Frontal cortex (tissue), 3 donors: ENCODE measurements at regions not wholly inside any gene's neighbourhood (a gene's known extent, or its start where the extent isn't known, plus 50 kb on each side); places are given as distances from the start of the nearest gene placed in this dataset.
A peak's percentile ranks its signal among the peaks of the same experiment; 100 is the strongest.

Experiments used
- DNase-seq, 2 donors: peaks; one replicate each; pipeline ENCODE4 v3.0.0; 2012; ENCODE audit warnings: low spot score in 2 of 2
- FAIRE-seq: peaks from 2 replicates; lab custom pipeline; 2012; peaks lifted over from hg19 to GRCh38; lab: Jason Lieb, UNC
- donor health status: control.
- donor health status: control.
- donor health status: control.

DNA sequence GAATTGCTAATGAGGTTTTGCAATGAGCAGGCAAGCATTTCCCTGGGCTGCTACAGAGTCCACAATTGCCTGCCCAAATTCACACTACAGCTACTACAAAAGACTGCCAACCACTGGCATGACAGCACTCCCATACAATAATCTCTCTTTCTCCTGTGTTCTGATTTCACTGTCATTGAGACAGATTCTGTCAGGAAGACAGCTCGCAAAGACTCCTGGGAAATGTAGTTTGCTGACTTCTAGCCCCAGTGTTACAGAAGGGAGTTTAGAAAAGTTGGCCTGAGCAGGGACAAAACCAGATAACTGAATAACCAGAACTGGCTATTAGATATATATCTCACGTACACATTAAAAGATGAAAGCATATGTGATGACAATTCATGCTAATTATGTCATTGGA, 1231.3 kb upstream of the PRKX start:
- FAIRE-seq (no peak), DNase-seq (no peak)

DNA sequence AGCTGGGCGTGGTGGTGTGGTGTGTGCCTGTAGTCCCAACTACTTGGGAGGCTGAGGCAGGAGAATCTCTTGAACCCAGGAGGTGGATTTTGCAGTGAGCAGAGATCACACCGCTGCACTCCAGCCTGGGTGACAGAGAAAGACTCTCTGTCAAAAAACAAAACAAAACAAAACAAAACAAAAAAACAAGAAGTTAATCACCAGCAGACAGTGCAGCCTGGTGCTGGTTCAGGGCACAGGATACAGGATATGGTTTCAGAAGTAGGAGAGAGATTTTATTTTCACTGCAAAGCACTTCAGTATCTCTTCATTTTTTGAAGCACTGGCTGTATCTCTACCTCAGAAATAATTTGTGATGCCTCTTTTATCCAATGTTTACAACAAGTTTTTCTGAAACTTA, 1222.9 kb upstream of the PRKX start:
- FAIRE-seq (no peak), DNase-seq (no peak)

DNA sequence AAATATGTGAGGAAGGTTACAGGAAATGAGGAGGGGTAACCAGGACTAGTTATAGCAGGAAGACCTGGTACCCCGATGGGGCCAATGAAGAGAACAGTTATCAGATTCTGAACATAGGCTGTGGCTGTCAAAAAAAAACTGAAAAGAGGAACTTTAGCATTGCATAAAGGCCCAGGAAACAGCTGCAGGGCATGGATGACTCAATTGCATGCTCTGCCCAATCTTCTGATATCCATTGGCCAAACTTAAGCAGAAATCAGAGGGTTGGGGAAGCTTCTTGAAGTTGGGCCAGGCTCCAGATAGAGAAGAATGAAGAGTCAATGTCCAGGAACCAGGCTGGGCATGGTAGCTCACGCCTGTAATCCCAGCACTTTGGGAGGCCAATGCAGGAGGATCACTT, 1222.4 kb upstream of the PRKX start:
- FAIRE-seq, result no peak
- DNase-seq, result no peak

DNA sequence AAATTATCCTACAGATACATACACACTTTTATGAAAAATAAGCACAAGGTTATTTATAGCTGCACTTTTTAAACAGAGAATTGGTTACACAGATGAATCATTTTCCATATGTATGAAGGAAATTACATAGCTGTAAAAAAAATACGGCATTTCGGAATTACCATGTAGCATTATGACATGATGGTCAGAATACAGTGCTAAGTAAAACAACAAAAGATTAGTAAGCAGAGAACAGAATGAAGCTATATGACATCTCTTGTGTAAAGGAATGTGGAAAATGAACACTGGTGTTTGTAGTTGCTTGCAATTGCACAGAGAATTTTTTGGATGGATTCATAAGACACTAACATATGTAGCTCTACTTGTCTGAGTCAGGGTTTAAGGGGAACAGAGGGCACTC, 1222.0 kb upstream of the PRKX start:
- FAIRE-seq (no peak), DNase-seq (no peak)

DNA sequence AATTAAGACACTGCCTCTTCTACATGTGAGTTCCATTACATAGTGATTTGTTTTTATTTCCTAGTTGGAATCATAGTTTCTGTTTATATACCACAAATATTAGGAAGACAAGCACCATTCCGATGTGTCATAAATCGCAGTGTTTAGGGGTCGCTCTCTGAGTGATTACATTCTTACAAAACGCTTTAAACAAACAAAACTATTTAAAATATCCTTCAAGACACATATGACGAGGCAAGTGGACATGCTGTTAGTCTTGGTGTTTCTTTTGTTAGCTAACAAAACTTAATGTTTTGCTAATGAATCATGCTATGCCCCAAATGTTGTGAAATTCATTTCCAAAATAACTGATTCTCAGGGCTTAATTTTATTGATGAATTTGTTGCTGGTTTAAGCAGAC, 1219.3 kb upstream of the PRKX start:
- DNase-seq, result no peak
- no peak for FAIRE-seq

DNA sequence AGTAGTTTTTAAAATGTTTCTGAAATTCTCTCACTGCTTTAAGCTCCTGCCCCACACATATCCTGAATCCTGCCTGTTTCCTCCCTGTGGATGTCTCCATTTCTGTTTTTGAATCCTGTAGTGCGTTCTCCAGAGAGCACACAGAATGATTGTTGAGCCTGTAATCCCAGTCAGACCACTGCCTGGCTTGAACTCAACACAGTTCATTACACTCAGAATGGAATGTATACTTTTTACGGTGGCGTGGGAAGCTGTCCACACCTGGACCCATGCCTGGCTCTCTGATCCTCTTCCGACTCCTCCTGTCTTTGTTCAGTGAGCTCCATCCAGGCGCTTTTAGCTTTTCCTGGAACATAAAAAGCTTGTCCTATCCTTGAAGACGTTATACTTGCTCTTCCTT, 1217.0 kb upstream of the PRKX start:
- DNase-seq (no peak), FAIRE-seq (no peak)

DNA sequence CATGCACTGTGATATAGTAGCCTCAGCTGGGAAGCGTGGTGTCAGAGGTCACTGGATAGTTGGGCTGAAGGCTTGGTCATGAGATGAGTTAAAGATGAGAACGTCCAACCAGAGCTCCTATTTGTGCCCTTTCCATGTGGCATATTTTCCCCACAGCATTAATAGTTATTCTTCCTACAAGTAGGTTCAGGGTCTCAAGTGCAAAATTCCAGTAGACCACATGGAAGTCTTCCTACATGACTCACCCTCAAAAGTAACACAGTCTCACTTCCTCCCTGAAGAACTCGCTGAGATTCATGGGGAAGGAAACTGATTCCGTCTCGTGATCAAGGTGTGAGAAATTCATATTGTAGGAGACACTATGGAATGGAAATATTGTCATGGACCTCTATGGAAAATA, 1212.5 kb upstream of the PRKX start:
- DNase-seq, result no peak
- no peak for FAIRE-seq

DNA sequence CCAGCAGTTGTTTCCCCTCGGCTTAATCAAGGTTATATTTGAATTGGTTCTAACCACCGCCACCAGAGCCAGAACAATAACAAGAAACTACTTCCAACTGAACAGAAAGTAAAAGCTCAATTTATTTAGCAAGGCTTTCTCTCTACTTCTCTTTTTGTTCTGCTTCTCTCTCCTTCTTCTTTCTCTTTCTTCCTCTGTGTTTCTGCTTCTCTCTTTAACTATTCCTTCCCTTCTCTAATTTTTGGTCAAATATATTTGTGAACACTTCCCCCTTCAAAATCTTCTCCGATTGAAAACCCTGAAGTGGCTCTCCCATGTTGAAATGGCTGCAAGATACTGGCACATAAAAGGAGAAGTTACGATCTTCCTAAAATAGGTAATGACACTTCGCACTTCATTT, 1195.9 kb upstream of the PRKX start:
- DNase-seq (no peak), FAIRE-seq (no peak)

DNA sequence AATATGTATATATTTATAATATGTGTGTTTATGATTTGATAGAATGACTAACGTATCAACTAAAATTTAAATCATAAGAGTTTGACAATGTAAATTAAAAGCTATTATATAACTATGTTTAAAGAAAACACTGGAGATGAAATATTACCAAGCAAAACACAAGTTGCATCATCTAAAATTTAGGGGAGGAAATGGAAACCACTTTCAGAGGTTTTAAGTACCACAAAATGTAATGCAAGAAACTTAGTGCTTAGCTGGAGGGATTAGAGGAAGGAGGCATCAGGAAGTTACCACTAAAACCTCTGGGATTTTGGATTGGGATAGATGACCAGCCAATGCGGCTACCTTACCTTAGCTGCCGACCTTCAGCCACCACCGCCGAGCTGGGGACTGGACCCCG, 1192.1 kb upstream of the PRKX start:
- FAIRE-seq (no peak), DNase-seq (no peak)

DNA sequence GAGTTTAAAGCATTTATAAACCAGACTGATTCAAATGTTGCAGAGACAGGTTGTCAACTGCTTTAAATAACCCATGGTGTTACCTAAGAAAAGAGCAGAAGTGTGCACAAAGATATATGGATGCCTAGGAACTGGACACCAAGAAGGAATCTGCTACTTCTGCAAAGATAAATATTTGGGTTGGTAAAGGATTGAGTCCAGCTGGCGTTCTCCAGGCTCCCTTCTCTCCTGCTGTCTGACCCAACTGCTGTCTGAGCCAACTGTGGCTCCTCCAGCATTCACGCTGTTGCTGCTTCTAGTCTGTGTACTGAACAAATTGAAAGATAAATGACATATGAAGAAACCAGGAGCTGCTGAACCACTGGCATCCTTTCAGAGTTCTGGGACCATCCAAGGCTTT, 1167.8 kb upstream of the PRKX start:
- DNase-seq (no peak), FAIRE-seq (no peak)

DNA sequence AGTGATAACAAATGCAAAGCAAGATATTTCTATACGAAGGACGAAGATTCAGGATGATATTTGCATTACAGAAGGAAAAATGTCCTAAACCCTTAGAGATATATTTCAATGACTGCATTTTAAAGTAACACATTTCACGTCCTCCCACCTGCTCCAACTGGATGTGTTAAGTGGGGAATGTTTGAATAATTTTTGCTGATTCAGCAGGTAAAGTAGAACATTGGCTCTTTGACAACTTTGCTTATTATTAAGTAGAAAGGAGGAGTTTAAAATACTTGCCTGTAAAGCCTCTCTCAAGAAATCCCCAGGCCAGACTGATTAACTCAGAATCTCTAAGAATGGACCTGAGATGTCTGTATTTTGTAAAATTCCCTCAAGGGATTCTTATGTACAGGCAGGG, 1165.2 kb upstream of the PRKX start:
- no peak for DNase-seq

DNA sequence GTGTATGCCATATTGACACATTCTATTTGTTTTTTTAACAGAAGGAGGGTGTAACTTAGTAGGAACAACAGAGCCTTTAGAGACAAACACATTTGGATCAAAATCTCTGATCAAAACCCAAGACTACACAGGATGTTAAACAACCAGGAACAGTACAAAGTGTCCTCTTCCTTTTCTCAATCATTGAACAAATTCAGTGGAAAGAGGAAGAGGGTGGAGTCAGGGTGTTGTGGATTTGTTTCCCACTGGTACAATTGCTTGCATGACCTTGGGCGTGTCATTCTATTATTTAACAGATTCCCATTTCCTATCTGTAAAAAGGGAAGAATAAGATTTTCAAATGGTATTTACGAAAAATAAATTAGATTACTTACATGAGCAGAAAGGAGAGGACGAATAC, 1162.8 kb upstream of the PRKX start:
- DNase-seq (no peak), FAIRE-seq (no peak)

More for the DNA sequence above, 1165.2 kb upstream of the PRKX start:
- FAIRE-seq, result no peak

DNA sequence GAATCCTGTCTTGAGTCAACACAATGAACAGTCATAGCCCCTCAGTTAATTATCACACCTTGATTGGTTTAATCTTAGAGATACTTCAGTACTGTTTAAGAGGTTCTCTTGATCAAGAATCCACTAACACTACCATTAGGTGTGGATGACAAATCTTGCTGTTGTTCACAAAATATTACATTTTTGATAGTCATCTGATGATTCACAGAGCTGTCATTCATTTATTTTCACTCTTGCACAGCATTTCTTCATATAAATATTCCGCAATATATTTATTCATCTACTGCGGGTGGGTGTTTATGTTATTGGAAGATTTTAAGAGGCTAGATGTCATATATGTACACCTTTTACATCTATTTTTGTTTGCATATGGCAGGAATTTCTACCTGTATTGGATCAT, 1138.1 kb upstream of the PRKX start:
- FAIRE-seq, result no peak
- DNase-seq, result no peak

DNA sequence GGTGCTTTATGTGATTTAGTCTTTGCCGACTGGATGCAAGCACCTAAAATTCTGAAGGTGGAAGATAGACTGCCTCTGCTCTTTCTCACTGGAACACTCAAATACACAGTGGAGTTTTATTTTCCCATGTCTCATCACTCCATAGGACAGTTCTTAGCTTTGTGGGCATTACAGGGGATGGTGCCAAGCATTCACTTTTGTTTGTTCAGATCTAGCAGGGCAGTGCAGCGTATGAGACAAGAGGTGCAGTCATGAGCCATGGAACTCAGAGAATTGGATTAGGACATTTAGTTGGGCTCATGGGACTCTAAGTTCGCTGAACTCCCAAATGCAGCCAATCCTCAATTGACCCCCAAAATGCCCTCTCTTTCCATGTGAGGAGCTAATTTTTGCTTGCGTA, 1136.9 kb upstream of the PRKX start:
- FAIRE-seq, result no peak
- DNase-seq, result peak in 1 of 2 donors; percentile 2

DNA sequence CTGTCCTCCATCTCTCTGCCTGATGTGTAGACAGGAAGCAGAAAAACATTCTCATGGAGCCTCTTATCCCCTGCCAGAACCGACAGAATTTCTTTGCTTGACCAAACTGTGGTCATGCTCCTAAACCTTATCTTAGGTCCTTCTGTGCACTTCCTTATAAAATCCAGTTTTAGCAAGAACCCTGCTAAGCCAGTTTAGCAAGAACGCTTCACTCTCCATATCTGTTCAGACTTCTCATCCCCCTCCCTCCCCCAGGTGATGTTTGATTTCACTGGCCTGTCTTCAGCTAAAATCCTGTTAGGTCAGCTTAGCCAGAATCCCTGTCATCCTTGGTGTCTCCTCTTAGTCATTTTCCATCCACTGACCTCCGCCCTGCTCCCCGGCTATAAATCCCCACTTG, 1130.9 kb upstream of the PRKX start:
- FAIRE-seq (no peak), DNase-seq (no peak)

DNA sequence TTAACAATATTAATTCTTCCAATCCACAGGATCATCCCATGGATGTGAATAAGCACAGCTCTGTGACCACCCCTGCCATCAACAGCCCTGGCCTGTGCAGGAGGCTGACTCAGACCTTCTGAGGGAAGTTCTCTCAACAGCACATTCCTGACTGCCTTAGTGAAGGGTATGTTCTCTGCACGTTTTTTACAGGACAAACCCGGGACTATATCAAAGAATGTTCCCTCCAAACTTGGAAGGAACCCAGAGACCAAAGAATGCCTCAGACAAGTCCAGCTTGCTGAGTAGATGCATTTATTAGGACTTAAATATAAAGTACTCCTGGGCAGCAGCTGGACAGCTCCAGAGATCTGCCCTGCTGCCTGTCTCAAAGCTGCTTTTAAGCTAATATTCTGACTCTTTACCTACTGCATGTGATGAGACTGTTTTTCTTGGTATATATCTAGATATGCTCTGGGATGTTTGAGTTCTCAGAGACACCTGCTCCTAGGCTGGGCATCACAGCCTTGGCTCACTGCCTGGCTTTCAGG, 1127.8 kb upstream of the PRKX start:
- FAIRE-seq, result no peak
- DNase-seq, result no peak

DNA sequence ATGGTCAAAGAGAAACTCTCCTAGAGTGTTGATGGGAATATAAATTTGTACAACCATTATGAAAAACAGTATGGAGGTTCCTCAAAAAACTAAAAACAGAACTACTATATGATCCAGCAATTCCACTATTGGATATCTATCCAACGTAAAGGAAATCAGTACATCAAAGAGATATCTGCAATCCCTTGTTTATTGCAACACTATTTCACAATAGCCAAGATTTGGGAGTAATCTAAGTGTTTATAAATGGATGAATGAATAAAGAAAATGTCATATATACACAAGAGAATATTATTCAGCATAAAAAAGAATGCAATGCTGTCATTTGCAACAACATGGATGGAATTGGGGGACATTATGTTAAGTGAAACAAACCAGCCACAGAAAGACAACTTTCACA, 1118.1 kb upstream of the PRKX start:
- no peak for FAIRE-seq
- DNase-seq, result no peak

DNA sequence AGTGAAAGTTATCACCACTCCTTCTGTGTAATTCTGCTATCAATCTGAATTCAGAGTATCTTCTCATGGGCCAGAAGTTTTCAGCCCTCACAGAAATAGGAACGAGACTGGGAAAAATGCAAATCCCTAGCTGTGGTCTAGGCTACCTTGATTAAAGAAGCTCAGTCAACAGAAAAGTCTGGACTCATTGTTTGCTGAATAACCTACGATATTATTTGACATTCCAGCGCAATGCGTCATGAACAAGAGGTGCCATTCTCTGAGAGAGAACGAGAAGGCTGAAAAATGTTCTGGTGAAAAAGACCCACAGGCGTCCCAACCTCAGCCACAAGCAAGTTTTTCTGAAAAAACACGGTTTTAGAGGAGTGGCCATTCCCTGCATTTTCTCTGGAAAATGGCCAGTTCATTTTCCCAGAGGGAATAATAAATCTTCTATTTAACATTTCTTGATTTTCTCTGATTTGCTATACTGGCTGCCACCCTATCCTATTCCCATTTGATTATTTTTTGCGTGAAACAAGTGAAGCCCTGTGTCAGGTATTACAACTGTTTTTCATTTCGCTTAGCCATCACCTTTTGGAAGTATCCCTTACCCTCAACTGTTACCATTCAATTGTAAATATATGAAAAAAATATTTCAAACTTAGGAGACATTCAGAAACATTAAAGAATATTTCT, 1117.6 kb upstream of the PRKX start:
- no peak for DNase-seq
- no peak for FAIRE-seq

DNA sequence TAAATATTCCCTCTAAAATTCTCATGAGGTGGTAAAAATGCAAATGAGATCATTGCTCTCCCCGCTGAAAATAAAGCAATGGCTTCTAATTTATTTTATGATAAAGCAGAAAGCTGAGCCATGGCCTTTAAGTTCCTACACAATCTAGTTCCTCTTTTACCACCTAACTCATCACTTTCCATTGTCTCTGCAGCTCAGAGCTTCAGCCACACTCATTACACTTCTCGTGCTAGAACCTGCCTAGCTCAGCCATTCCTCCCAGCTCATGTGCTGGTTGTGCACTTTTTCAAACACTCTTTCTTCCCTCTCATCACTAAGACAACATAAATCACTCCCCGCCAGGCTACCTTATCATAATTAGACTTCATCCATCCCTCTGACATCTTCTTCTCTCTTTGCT, 1112.1 kb upstream of the PRKX start:
- no peak for DNase-seq
- FAIRE-seq, result no peak

DNA sequence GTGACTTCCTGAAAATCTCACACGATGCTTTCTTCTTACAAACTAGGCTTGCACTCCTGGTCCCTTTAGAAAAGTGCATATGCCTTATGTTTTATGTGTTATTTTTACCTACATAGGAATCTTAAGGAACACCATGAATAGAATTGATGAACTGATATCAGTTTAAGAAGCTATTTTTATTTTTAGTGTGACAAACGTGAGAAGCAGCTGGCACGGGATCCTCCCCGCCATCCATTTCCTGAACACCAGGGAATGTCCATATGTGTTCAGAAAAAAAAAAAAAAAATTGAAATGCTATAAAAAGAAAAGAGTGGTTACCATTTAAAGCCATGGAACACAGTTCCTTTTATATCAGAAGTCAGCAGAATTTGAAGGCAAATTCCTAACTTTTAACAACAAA, 1096.1 kb upstream of the PRKX start:
- no peak for DNase-seq
- FAIRE-seq, result no peak

DNA sequence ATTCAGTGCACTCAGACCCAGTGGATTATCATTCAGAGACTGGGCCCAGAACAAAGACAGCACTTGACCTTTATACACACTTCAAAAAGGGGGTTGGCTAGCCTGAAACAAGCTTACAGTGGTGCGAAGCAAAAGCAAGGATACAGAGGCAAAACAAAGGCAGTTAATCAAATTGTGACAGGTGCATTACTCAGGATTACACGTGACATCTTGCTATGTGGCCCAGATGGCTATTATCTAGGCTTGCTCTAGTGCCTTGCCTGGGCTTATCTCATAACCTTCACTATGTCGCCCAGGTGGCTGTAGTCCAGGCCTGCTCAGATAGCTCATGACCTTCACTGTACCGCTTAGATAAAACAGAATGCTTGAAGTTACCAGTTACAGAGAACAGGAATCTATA, 1092.1 kb upstream of the PRKX start:
- no peak for FAIRE-seq
- no peak for DNase-seq

DNA sequence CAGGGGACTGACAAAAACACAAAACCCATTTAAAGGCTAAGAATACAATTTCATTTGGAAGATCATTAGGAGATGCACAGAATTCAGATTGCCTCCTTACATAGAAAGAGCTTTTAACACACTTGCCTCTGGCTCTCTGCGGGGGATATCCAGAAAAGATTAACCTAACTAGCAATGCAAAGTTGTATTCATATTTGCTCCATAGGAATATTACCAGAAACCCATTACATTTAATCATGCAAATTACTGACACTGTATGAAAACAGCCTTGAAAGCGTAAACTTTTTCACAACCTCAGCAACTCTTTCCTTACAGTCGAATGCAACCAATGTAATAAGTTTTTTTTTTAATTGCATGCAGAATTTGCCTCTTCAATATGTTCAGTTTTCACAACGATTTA, 1087.3 kb upstream of the PRKX start:
- FAIRE-seq (no peak), DNase-seq (no peak)
